Astrocyte (in vitro differentiated cells and primary cell): ENCODE measurements at regions not wholly inside any gene's neighbourhood (a gene's known extent, or its start where the extent isn't known, plus 50 kb on each side); places are given as distances from the start of the nearest gene placed in this dataset.

ENCODE experiments used
- CTCF ChIP-seq: IDR thresholded peaks from 2 replicates; pipeline ENCODE4 v1.5.1; 2011; ENCODE audit warnings: low read depth, mild to moderate bottlenecking, inconsistent platforms, low read length, moderate library complexity; ENCODE audit not compliant: insufficient read depth
- EZH2 ChIP-seq: IDR thresholded peaks from 2 replicates; pipeline ENCODE4 v1.6.1; 2012; ENCODE audit warnings: mild to moderate bottlenecking, low read length, inconsistent platforms; ENCODE audit not compliant: insufficient read depth

- TF ChIP-seq CTCF = no peak
- TF ChIP-seq EZH2 = no peak
Measured at GRCh38 chr4:17077105-17077504, 178.7 kb upstream of the LDB2 start.
